HT-29 (cell line): ENCODE measurements at regions not wholly inside any gene's neighbourhood (a gene's known extent, or its start where the extent isn't known, plus 50 kb on each side); places are given as distances from the start of the nearest gene placed in this dataset.

Source experiments
- DNase-seq: peaks from one replicate; pipeline ENCODE4 v3.0.0-alpha.2; 2015; ENCODE audit warnings: low spot score

- no peak for DNase-seq
Observed at GRCh38 chrX:4265036-4265435, 551.6 kb upstream of the PRKX start.

GRCh38 chrX:4263030-4263803 lies 549.8 kb upstream of the PRKX start:
- DNase-seq = peak; percentile 15

- DNase-seq = no peak
Observed at GRCh38 chrX:4253092-4253491, 539.6 kb upstream of the PRKX start.

- no peak for DNase-seq
Observed at GRCh38 chrX:4249401-4249800, 536.0 kb upstream of the PRKX start.

- DNase-seq = no peak
Observed at GRCh38 chrX:4243759-4244158, 530.3 kb upstream of the PRKX start.

GRCh38 chrX:4240541-4241194 lies 527.2 kb upstream of the PRKX start:
- no peak for DNase-seq

- no peak for DNase-seq
Observed at GRCh38 chrX:4239650-4240540, 526.4 kb upstream of the PRKX start.

GRCh38 chrX:4238916-4239315 lies 525.5 kb upstream of the PRKX start:
- DNase-seq = no peak

GRCh38 chrX:4225086-4225485 lies 511.6 kb upstream of the PRKX start:
- DNase-seq = no peak

- no peak for DNase-seq
Observed at GRCh38 chrX:4206941-4207340, 493.5 kb upstream of the PRKX start.

- DNase-seq = no peak
Observed at GRCh38 chrX:4197971-4198370, 484.5 kb upstream of the PRKX start.

- DNase-seq = no peak
Observed at GRCh38 chrX:4193500-4194155, 480.2 kb upstream of the PRKX start.

GRCh38 chrX:4186331-4186730 lies 472.9 kb upstream of the PRKX start:
- no peak for DNase-seq

- no peak for DNase-seq
Observed at GRCh38 chrX:4185086-4185485, 471.6 kb upstream of the PRKX start.

GRCh38 chrX:4182408-4182806 lies 469.0 kb upstream of the PRKX start:
- DNase-seq = no peak

- no peak for DNase-seq
Observed at GRCh38 chrX:4181782-4182407, 468.4 kb upstream of the PRKX start.

GRCh38 chrX:4179031-4179430 lies 465.6 kb upstream of the PRKX start:
- no peak for DNase-seq

- DNase-seq = no peak
Observed at GRCh38 chrX:4175221-4175620, 461.8 kb upstream of the PRKX start.

- DNase-seq = no peak
Observed at GRCh38 chrX:4173743-4174142, 460.3 kb upstream of the PRKX start.

GRCh38 chrX:4151798-4152197 lies 438.3 kb upstream of the PRKX start:
- no peak for DNase-seq

GRCh38 chrX:4150259-4150658 lies 436.8 kb upstream of the PRKX start:
- no peak for DNase-seq
